H9 (cell line): ENCODE measurements at regions not wholly inside any gene's neighbourhood (a gene's known extent, or its start where the extent isn't known, plus 50 kb on each side); places are given as distances from the start of the nearest gene placed in this dataset.

Source experiments
- DNase-seq: peaks from one replicate; pipeline ENCODE4 v3.0.0-alpha.2; 2017
- H2AFZ ChIP-seq: one replicate; pipeline ENCODE4 v1.6.1; 2013; ENCODE audit warnings: mild to moderate bottlenecking, low read length, control low read depth, moderate library complexity
- H2AK5ac ChIP-seq: 2 replicates; pipeline ENCODE4 v1.6.1; 2013; ENCODE audit warnings: low read length, control low read depth, mixed read lengths; ENCODE audit not compliant: insufficient read length
- H2BK120ac ChIP-seq: one replicate; pipeline ENCODE4 v1.6.1; 2013; ENCODE audit warnings: low read depth, mild to moderate bottlenecking, low read length, control low read depth, inconsistent platforms; ENCODE audit not compliant: poor library complexity, severe bottlenecking
- H2BK12ac ChIP-seq: 2 replicates; pipeline ENCODE4 v1.6.1; 2013; ENCODE audit warnings: low read length, control low read depth, mixed read lengths, low read depth; ENCODE audit not compliant: insufficient read length
- H2BK15ac ChIP-seq: 2 replicates; pipeline ENCODE4 v1.6.1; 2013; ENCODE audit warnings: low read depth, low read length, control low read depth
- H2BK20ac ChIP-seq: one replicate; pipeline ENCODE4 v1.6.1; 2013; ENCODE audit warnings: low read depth, mild to moderate bottlenecking, low read length, control low read depth, inconsistent platforms; ENCODE audit not compliant: poor library complexity, severe bottlenecking
- H2BK5ac ChIP-seq: 2 replicates; pipeline ENCODE4 v1.6.1; 2013; ENCODE audit warnings: low read length, control low read depth, mixed read lengths; ENCODE audit not compliant: insufficient read length
- H3K14ac ChIP-seq: 2 replicates; pipeline ENCODE4 v1.6.1; 2013; ENCODE audit warnings: low read length, control low read depth; ENCODE audit not compliant: insufficient read depth
- H3K18ac ChIP-seq: 2 replicates; pipeline ENCODE4 v1.6.1; 2013; ENCODE audit warnings: low read depth, mild to moderate bottlenecking, mixed read lengths, low read length, control low read depth; ENCODE audit not compliant: insufficient read length
- H3K23ac ChIP-seq: 2 replicates; pipeline ENCODE4 v1.6.1; 2013; ENCODE audit warnings: low read length, control low read depth, mixed read lengths, low read depth; ENCODE audit not compliant: insufficient read length
- H3K23me2 ChIP-seq: 2 replicates; pipeline ENCODE4 v1.6.1; 2013; ENCODE audit warnings: low read depth, mild to moderate bottlenecking, mixed read lengths, low read length, control low read depth; ENCODE audit not compliant: insufficient read length, poor library complexity, severe bottlenecking
- H3K27ac ChIP-seq: 2 replicates; pipeline ENCODE4 v1.5.1; 2013; ENCODE audit warnings: low read length, control low read depth, mixed read lengths, low read depth; ENCODE audit not compliant: insufficient read length
- H3K27me3 ChIP-seq: 2 replicates; pipeline ENCODE4 v1.6.1; 2013; ENCODE audit warnings: low read length, control low read depth, inconsistent platforms; ENCODE audit not compliant: insufficient read depth
- H3K4ac ChIP-seq: 2 replicates; pipeline ENCODE4 v1.6.1; 2013; ENCODE audit warnings: low read depth, mild to moderate bottlenecking, control low read depth, inconsistent platforms, low read length, moderate library complexity
- H3K4me1 ChIP-seq: 2 replicates; pipeline ENCODE4 v1.6.1; 2013; ENCODE audit warnings: low read length, control low read depth, inconsistent platforms; ENCODE audit not compliant: insufficient read depth
- H3K4me2 ChIP-seq: 2 replicates; pipeline ENCODE4 v1.6.1; 2013; ENCODE audit warnings: low read length, control low read depth, mixed read lengths; ENCODE audit not compliant: insufficient read length, insufficient read depth
- H3K56ac ChIP-seq: 2 replicates; pipeline ENCODE4 v1.6.1; 2013; ENCODE audit warnings: low read depth, mild to moderate bottlenecking, mixed read lengths, low read length, control low read depth; ENCODE audit not compliant: insufficient read length
- H3K79me1 ChIP-seq: 2 replicates; pipeline ENCODE4 v1.6.1; 2013; ENCODE audit warnings: low read depth, mild to moderate bottlenecking, moderate library complexity, low read length, control low read depth, inconsistent platforms; ENCODE audit not compliant: insufficient read depth, poor library complexity, severe bottlenecking
- H3K79me2 ChIP-seq: 2 replicates; pipeline ENCODE4 v1.6.1; 2013; ENCODE audit warnings: low read length, control low read depth, inconsistent platforms; ENCODE audit not compliant: insufficient read depth
- H3K9ac ChIP-seq: 2 replicates; pipeline ENCODE4 v1.6.1; 2013; ENCODE audit warnings: low read length, control low read depth, mixed read lengths; ENCODE audit not compliant: insufficient read length; ENCODE audit errors: extremely low read depth
- H3K9me3 ChIP-seq: one replicate; pipeline ENCODE4 v1.6.1; 2013; ENCODE audit warnings: low read depth, low read length, inconsistent platforms; ENCODE audit not compliant: control insufficient read depth
- H3T11ph ChIP-seq: one replicate; pipeline ENCODE4 v1.6.1; 2013; ENCODE audit warnings: mild to moderate bottlenecking, low read length, control low read depth, inconsistent platforms
- H4K20me1 ChIP-seq: one replicate; pipeline ENCODE4 v1.6.1; 2013; ENCODE audit not compliant: control insufficient read depth, insufficient read length, insufficient read depth
- H4K5ac ChIP-seq: 2 replicates; pipeline ENCODE4 v1.6.1; 2013; ENCODE audit warnings: low read depth, mild to moderate bottlenecking, mixed read lengths, low read length, control low read depth; ENCODE audit not compliant: insufficient read length
- H4K8ac ChIP-seq: replicated peaks from 2 replicates; pipeline ENCODE4 v1.6.1; 2013; ENCODE audit warnings: low read length, control low read depth, mixed read lengths, low read depth; ENCODE audit not compliant: insufficient read length
- H4K91ac ChIP-seq: 2 replicates; pipeline ENCODE4 v1.6.1; 2013; ENCODE audit warnings: low read depth, mild to moderate bottlenecking, moderate library complexity, mixed read lengths, low read length, control low read depth; ENCODE audit not compliant: insufficient read length
- H3K27ac Mint-ChIP-seq, 3 experiments: 2 replicates in 2 of 3; 3 replicates in 1 of 3; pipeline ENCODE4 v1.8.0; 2020 to 2021; ENCODE audit warnings: mixed read lengths in 3 of 3, mild to moderate bottlenecking in 1 of 3, moderate library complexity in 1 of 3
- H3K27me3 Mint-ChIP-seq: 2 replicates; pipeline ENCODE4 v1.8.0; 2021; ENCODE audit warnings: low read depth, mild to moderate bottlenecking, moderate library complexity, mixed read lengths
- H3K36me3 Mint-ChIP-seq, 3 experiments: 2 replicates in 2 of 3; 3 replicates in 1 of 3; pipeline ENCODE4 v1.8.0; 2020 to 2021; ENCODE audit warnings: low read depth in 3 of 3, mixed read lengths in 3 of 3; ENCODE audit not compliant: insufficient read depth in 1 of 3
- H3K4me1 Mint-ChIP-seq, 2 experiments: 2 replicates each; pipeline ENCODE4 v1.8.0; 2020; ENCODE audit warnings: mixed read lengths in 2 of 2
- H3K4me3 Mint-ChIP-seq, 2 experiments: 2 replicates in 1 of 2; 3 replicates in 1 of 2; pipeline ENCODE4 v1.8.0; 2020 to 2021; ENCODE audit warnings: mild to moderate bottlenecking in 2 of 2, mixed read lengths in 2 of 2, moderate library complexity in 1 of 2
- H3K9me3 Mint-ChIP-seq, 2 experiments: 2 replicates in 1 of 2; 3 replicates in 1 of 2; pipeline ENCODE4 v1.8.0; 2020; ENCODE audit warnings: mild to moderate bottlenecking in 2 of 2, mixed read lengths in 2 of 2, moderate library complexity in 1 of 2
- CTCF ChIP-seq: fragments of 200-600 bp; sonication (generic); conservative IDR thresholded peaks from 3 replicates; pipeline ENCODE4 v1.8.0; 2021; ENCODE audit warnings: antibody characterized with exemption, mild to moderate bottlenecking

- no peaks in the 10 kb centered on the region for H4K20me1 ChIP-seq
- H3K23me2 ChIP-seq, result no peaks in the 10 kb centered on the region
- H3K9me3 ChIP-seq, result no peaks in the 10 kb centered on the region
- Mint-ChIP-seq H3K36me3 (no peaks in the 10 kb centered on the region), H3K27ac (no peak overlapping the region), H3K4me1 (no peaks in the 10 kb centered on the region), H3K4me3 (no peak overlapping the region), H3K27me3 (no peaks in the 10 kb centered on the region; the same call in 1 of the 2 replicates), H3K9me3 (peaks cover 3 to 5% of the 10 kb centered on the region in 2 experiments; a peak in 2 of 5 replicates)
- no peak overlapping the region for H2AFZ ChIP-seq
- H4K5ac ChIP-seq, result no peak overlapping the region
- H3K27ac ChIP-seq, result no peak overlapping the region
- H3K18ac ChIP-seq, result no peak overlapping the region
- H3K56ac ChIP-seq, result no peak overlapping the region
- H4K91ac ChIP-seq, result no peak overlapping the region
- no peak overlapping the region for H3K4me2 ChIP-seq
- H3K4me1 ChIP-seq, result no peaks in the 10 kb centered on the region
- no peak for TF ChIP-seq CTCF
- no peaks in the 10 kb centered on the region for H3K27me3 ChIP-seq
- H2BK5ac ChIP-seq, result no peak overlapping the region
- DNase-seq, result no peak
- H3K79me2 ChIP-seq, result no peaks in the 10 kb centered on the region
- no peak overlapping the region for H2BK12ac ChIP-seq
- no peak overlapping the region for H3K14ac ChIP-seq
- no peak overlapping the region for H3K9ac ChIP-seq
- no peak overlapping the region for H3K4ac ChIP-seq
- no peaks in the 10 kb centered on the region for H3K79me1 ChIP-seq
- no peak overlapping the region for H2BK120ac ChIP-seq
- H3K23ac ChIP-seq, result no peak overlapping the region
- H3T11ph ChIP-seq, result no peak overlapping the region
- no peak overlapping the region for H2BK20ac ChIP-seq
- no peak overlapping the region for H2AK5ac ChIP-seq
- no peak overlapping the region for H2BK15ac ChIP-seq
- no peak overlapping the region for H4K8ac ChIP-seq
These were observed 793.5 kb downstream of the METTL4 start for GRCh38 chr18:1777843-1778242.
